ENCODE measurements at regions not wholly inside any gene's neighbourhood (a gene's known extent, or its start where the extent isn't known, plus 50 kb on each side); places are given as distances from the start of the nearest gene placed in this dataset.

DNA sequence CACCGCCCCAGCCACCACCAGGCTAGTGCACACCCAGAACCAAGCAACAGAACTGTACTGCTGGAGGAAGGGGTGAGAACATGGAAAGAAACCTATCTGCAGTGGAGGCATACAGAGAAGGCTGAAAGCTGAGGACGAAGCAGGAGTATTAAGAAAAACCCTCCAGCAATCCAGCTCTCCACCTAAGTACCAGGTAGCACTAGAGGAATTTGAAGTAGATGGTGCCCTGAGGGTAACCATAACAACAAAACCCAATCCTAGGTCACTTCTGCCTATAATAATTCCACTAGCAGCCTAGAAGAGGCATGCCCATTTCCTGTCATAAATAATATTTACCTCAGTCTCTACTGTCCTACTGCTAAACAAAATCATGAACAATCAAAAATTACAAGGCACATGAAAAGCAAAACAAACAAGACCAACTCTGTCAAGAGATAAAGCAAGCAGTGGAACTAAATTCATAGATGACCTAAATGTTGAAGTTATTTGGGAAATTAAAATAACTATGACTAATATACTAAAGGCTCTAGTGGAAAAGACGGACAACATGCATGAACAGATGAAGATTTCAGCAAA lies 51.1 kb downstream of the HYCC1 start:
- Histone ChIP-seq H3K9me3 (no peaks in the 10 kb centered on the region), H3K36me3 (ENCODE audit: low read depth) (no peaks in the 10 kb centered on the region), H3K4me1 (ENCODE audit: low read depth) (no peaks in the 10 kb centered on the region), H3K4me3 (no peak overlapping the region)
- no peak for TF ChIP-seq CTCF (IDR thresholded peaks at IDR 0.05)
- DNase-seq: no peak
- no peak for ATAC-seq
- intact Hi-C loops (cut with DNase I, micrococcal nuclease): no loop called here

DNA sequence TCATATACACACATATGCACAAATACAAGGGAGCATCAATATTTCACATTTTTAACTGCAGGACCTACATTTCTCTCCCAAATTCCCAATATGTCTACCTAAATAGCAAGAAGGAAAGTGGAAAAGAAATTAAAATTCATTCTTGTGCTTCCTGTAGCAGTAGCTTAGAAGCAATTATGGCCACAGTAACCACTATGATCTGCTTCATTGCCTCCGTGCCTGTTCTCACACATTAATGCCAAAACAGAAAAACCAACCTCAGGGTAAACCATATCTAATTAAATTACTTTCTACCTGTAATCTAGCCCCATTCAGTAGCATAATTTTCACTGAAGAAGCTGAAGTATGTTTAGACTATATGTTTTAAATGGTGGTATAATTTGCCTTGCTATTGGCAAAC lies 55.2 kb downstream of the HYCC1 start:
- Histone ChIP-seq H3K9me3 (no peaks in the 10 kb centered on the region), H3K4me3 (no peak overlapping the region), H3K4me1 (ENCODE audit: low read depth) (no peaks in the 10 kb centered on the region), H3K36me3 (ENCODE audit: low read depth) (no peaks in the 10 kb centered on the region)
- ATAC-seq: no peak
- intact Hi-C loops (cut with DNase I, micrococcal nuclease): no loop called here
- no peak for TF ChIP-seq CTCF (IDR thresholded peaks at IDR 0.05)
- no peak for DNase-seq

DNA sequence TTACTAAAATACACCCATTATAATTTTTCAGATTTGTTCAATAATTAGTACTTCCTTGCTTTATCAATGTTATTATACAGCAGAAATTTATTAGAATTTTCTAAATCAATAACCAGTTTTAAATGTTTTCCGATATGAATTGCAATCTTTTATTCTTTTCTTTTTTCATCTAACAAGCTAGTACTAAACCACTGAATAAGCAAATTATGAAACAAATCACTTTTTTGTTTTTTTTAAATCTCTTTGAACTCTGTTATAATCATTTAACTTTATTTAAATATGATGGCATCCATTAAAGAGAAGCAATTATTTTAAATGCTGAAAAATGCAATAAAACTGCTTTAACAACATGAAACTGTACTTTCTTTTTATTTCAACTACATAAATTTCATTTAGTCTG lies 59.7 kb downstream of the HYCC1 start:
- no peaks in the 10 kb centered on the region for H3K4me1 ChIP-seq (ENCODE audit: low read depth)
- no peak overlapping the region for H3K4me3 ChIP-seq
- TF ChIP-seq CTCF (IDR thresholded peaks at IDR 0.05): no peak
- no peaks in the 10 kb centered on the region for H3K36me3 ChIP-seq (ENCODE audit: low read depth)
- H3K9me3 ChIP-seq: no peaks in the 10 kb centered on the region
- intact Hi-C loops (cut with DNase I, micrococcal nuclease): no loop called here
- ATAC-seq (no peak), DNase-seq (no peak)

- Histone ChIP-seq H3K9me3 (no peaks in the 10 kb centered on the region), H3K36me3 (ENCODE audit: low read depth) (no peaks in the 10 kb centered on the region), H3K4me3 (no peak overlapping the region), H3K4me1 (ENCODE audit: low read depth) (no peaks in the 10 kb centered on the region)
- DNase-seq (no peak), ATAC-seq (no peak)
- no peak for TF ChIP-seq CTCF (IDR thresholded peaks at IDR 0.05)
- intact Hi-C loops (cut with DNase I, micrococcal nuclease): no loop called here
Measured at GRCh38 chr7:22952306-22953015, 61.5 kb downstream of the HYCC1 start.

GRCh38 chr7:22949944-22950343 lies 64.0 kb downstream of the HYCC1 start:
- no peak for DNase-seq
- no peaks in the 10 kb centered on the region for H3K9me3 ChIP-seq
- intact Hi-C loops (cut with DNase I, micrococcal nuclease): no loop called here
- no peak for ATAC-seq
- no peak for TF ChIP-seq CTCF (IDR thresholded peaks at IDR 0.05)
- no peaks in the 10 kb centered on the region for H3K4me1 ChIP-seq (ENCODE audit: low read depth)
- H3K4me3 ChIP-seq: no peak overlapping the region
- no peaks in the 10 kb centered on the region for H3K36me3 ChIP-seq (ENCODE audit: low read depth)

Measured in mucosa of descending colon (tissue), 3 donors.